ENCODE measurements at regions not wholly inside any gene's neighbourhood (a gene's known extent, or its start where the extent isn't known, plus 50 kb on each side); places are given as distances from the start of the nearest gene placed in this dataset.

DNA sequence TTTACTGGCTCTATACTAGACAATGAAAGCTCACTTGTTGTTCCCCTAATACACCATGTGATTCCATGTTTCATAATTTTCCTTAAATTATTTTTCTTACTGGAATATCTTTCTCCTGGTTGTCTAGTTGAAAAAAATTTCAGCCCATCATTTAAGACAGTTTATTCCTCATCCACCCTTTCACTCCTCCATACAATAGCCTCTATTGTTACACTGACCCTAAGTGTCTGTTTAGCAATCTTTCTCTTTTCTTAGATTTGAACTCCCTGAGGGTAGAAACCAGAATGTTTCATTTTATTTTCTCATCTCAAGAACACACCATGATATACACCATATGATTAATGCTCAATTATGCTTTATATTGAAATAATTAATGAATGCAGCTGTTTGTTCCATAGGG is 413.4 kb upstream of the ITGA1 start:
- intact Hi-C loops (cut with DNase I; ENCODE audit: low total_unique reads) = no loop called here
- Histone ChIP-seq H3K4me3 (no peak overlapping the region), H3K9me3 (no peaks in the 10 kb centered on the region), H3K27ac (no peak overlapping the region), H3K4me1 (no peaks in the 10 kb centered on the region), H3K27me3 (no peaks in the 10 kb centered on the region), H3K36me3 (no peaks in the 10 kb centered on the region)
- DNase-seq = no peak
- TF ChIP-seq, protein P1, sequence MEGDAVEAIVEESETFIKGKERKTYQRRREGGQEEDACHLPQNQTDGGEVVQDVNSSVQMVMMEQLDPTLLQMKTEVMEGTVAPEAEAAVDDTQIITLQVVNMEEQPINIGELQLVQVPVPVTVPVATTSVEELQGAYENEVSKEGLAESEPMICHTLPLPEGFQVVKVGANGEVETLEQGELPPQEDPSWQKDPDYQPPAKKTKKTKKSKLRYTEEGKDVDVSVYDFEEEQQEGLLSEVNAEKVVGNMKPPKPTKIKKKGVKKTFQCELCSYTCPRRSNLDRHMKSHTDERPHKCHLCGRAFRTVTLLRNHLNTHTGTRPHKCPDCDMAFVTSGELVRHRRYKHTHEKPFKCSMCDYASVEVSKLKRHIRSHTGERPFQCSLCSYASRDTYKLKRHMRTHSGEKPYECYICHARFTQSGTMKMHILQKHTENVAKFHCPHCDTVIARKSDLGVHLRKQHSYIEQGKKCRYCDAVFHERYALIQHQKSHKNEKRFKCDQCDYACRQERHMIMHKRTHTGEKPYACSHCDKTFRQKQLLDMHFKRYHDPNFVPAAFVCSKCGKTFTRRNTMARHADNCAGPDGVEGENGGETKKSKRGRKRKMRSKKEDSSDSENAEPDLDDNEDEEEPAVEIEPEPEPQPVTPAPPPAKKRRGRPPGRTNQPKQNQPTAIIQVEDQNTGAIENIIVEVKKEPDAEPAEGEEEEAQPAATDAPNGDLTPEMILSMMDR (IDR thresholded peaks at IDR 0.05) = no peak

DNA sequence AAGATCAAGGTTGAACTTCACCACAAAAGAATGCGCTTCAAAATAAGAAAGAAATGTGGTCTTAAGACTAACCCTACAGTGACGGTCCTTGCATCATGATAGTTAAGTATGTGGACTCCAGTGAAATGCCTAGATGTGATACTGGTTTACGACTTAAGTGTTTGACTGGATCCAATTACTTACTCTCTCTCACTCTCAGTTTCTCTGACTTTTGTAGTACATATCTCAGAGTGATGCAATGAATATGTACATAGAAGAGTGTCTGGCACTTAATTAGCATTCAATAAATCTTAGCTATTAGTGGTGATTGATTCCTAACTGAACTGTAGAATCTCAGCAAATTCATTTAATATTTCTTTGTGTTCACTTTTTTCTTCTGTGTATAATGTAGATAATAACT is 411.7 kb upstream of the ITGA1 start:
- TF ChIP-seq, protein P1 (IDR thresholded peaks at IDR 0.05) = no peak
- H3K36me3 ChIP-seq = no peaks in the 10 kb centered on the region
- H3K9me3 ChIP-seq = no peaks in the 10 kb centered on the region
- H3K4me1 ChIP-seq = no peaks in the 10 kb centered on the region
- intact Hi-C loops (cut with DNase I; ENCODE audit: low total_unique reads) = no loop called here
- no peaks in the 10 kb centered on the region for H3K27me3 ChIP-seq
- H3K27ac ChIP-seq = no peak overlapping the region
- DNase-seq = no peak
- H3K4me3 ChIP-seq = no peak overlapping the region

DNA sequence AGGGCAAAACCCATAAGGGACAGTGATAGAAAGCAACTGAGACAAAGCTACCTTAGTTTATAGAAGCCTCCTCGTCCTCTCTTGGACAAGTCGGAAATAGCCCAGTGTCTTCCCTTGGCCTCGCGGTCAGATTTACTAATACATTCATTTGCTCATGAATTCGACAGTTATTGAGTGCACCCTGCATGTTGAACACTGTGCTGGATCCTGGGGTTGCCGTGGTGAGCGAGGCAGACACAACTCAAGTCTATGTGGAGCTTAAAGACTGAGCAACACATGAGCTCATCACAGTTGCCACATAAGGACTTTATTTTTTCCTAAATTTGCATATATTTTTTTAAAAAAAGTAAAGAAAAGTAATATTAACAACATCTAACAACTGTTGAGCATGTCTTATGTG is 411.1 kb upstream of the ITGA1 start:
- Histone ChIP-seq H3K36me3 (no peaks in the 10 kb centered on the region), H3K27me3 (no peaks in the 10 kb centered on the region), H3K27ac (no peak overlapping the region), H3K4me3 (no peak overlapping the region), H3K4me1 (no peaks in the 10 kb centered on the region), H3K9me3 (no peaks in the 10 kb centered on the region)
- TF ChIP-seq, protein P1 (IDR thresholded peaks at IDR 0.05) = no peak
- DNase-seq = no peak
- intact Hi-C loops (cut with DNase I; ENCODE audit: low total_unique reads) = no loop called here

DNA sequence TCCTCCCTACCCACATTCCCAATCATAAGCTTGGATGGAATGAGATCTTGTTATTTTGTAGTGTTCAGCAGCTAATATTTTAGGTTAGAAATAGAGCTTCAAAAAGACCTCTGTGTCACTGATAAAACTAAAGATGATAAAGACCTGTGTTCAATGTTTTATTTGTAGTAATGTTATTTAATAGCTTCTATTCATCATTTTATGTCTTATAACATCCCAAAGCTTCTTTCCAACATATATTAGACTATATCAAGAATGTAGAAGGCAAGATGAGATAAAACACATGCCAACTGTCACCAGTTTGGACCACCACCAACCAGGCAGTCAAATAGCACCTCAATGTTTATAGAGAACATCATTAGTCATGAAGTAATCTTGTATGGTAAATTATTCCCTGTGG is 409.5 kb upstream of the ITGA1 start:
- Histone ChIP-seq H3K4me1 (no peaks in the 10 kb centered on the region), H3K27me3 (no peaks in the 10 kb centered on the region), H3K9me3 (no peaks in the 10 kb centered on the region), H3K27ac (no peak overlapping the region), H3K4me3 (no peak overlapping the region), H3K36me3 (no peaks in the 10 kb centered on the region)
- TF ChIP-seq, protein P1 (IDR thresholded peaks at IDR 0.05) = no peak
- intact Hi-C loops (cut with DNase I; ENCODE audit: low total_unique reads) = no loop called here
- DNase-seq = no peak

DNA sequence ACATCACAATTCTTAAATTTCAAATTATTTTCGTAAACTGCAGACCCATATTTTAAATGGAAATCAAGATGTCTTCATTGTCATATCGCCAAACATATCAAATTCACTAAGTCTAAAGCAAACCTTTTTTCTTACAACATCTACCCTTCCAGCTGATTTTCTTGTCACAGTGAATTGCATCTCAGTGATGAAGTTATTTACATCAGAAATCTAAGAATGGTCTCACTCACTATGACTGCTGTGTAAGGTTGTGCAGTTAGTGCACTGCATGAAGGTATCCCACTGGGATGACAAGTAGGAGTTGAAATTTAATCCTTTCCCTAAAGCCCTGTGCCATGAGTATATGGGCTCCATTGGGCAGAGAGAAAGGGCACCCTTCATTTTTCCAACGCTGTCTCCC is 399.4 kb upstream of the ITGA1 start:
- H3K36me3 ChIP-seq = no peaks in the 10 kb centered on the region
- H3K4me1 ChIP-seq = no peaks in the 10 kb centered on the region
- no peak for DNase-seq
- H3K9me3 ChIP-seq = no peaks in the 10 kb centered on the region
- no peak overlapping the region for H3K4me3 ChIP-seq
- TF ChIP-seq, protein P1 (IDR thresholded peaks at IDR 0.05) = no peak
- no peaks in the 10 kb centered on the region for H3K27me3 ChIP-seq
- no peak overlapping the region for H3K27ac ChIP-seq
- intact Hi-C loops (cut with DNase I; ENCODE audit: low total_unique reads) = no loop called here

DNA sequence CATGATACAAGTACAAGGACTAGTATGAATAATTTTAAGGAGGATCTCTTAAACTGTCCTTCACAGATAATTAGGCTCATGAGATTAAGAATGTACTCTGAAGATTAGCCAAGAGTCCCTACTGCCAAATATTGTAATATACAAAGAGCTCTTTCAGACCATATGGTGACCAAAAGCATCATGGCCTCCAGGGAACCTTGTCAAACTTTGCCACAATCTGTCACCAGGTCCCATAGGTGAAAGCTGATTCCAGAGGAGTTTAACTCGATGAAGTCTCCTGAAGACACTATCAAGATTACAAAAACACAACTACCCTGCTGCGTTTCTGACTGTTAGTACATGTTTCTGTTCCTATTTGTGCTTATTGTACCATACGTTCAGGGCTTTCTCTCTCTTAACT is 395.4 kb upstream of the ITGA1 start:
- TF ChIP-seq, protein P1 (IDR thresholded peaks at IDR 0.05) = no peak
- no peaks in the 10 kb centered on the region for H3K36me3 ChIP-seq
- no peak overlapping the region for H3K4me3 ChIP-seq
- H3K9me3 ChIP-seq = no peaks in the 10 kb centered on the region
- intact Hi-C loops (cut with DNase I; ENCODE audit: low total_unique reads) = no loop called here
- H3K27ac ChIP-seq = no peak overlapping the region
- H3K27me3 ChIP-seq = no peaks in the 10 kb centered on the region
- no peak for DNase-seq
- no peaks in the 10 kb centered on the region for H3K4me1 ChIP-seq

All from tibial artery (tissue), 4 donors.